Stimulated activated CD4-positive, alpha-beta T cell treated with anti-CD3 and anti-CD28 coated beads, Interleukin-2, amount 100 ng/mL, for 4 hours (primary cell): ENCODE measurements at regions not wholly inside any gene's neighbourhood (a gene's known extent, or its start where the extent isn't known, plus 50 kb on each side); places are given as distances from the start of the nearest gene placed in this dataset.
"Not testable (repeated sequence)": the region's sequence is repeated elsewhere in the genome, so short reads cannot be mapped to it uniquely, and the experiment has no call there.

Experiments
- DNase-seq: peaks from one replicate; pipeline ENCODE4 v3.0.0-alpha.2; 2020; ENCODE audit warnings: low read depth

GRCh38 chr12:68479896-68480291 lies 130.8 kb upstream of the RAP1B start:
- no peak for DNase-seq

DNA sequence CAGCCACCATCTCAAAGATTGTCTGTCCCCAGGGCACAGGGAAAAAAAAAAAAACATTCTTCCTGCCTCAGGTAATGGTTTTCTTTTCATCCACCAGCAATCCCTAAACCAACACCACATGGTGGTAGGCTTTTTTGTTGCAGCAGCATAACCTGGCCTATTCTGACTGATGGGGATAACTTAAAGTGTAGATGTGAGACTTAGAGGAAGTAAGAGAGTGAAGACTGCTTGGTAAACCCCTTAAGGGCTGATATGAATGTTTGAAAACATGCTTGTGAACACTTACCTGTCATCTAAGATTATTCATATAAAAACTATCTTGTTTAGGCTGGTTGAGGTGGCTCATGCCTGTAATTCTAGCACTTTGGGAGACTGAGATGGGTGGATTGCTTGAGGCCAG lies 130.2 kb upstream of the RAP1B start:
- no peak for DNase-seq

DNA sequence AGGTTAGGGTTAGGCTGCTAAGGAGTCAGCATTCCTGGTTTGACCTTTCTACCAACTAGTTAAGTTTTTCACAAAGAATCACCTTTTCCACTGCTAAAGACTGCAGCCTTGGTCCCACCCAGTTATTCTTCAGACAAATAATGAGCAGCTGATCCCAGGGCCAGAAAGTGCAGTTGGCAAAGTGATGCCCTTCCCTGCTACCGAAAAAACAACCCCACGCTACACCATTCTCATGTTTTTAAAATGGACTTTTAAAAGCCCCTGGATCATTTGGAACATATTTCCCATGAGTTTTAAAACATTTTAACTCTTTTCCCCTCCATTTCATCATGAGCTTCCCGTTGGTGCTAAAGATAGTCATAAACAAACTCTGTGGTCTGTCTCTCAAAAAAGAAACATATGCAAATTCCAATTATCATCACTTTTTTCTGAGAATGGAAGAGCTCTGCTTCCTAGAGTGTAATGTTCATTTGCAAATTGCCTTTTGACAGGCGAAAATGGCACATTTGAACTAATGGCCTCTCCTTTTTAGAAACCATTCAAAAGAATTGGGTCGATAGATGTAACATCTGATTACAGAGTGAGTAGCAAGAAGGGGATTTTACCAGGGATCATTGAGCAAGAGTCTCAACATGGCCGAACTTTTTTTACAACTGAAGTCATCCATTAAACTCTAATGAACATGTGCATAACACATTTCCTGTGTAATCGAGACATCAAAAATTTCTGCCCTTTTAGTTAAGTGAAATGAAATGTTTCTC lies 129.3 kb upstream of the RAP1B start:
- no peak for DNase-seq

- no peak for DNase-seq
Measured at GRCh38 chr12:68482014-68482413, 128.7 kb upstream of the RAP1B start.

DNA sequence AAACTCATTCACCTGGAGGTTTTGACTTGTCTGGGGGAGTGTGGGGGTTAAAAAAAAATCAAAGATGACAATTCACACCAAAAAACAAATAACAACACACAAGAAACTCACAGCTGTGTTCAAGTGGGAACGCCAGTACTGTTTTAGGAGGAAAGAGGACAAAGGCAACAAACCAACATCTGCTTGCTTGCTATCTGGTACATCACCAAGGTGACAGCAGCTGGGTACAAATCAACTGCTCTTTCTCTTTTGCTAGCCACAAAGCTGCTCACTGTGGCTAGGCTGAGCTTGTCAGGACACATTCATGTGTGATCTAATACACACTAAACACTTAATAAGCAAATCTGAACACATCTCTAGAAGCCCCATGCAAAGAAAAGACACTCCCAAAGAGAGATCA lies 128.0 kb upstream of the RAP1B start:
- no peak for DNase-seq

GRCh38 chr12:68483592-68484383 lies 126.9 kb upstream of the RAP1B start:
- DNase-seq, result no peak

DNA sequence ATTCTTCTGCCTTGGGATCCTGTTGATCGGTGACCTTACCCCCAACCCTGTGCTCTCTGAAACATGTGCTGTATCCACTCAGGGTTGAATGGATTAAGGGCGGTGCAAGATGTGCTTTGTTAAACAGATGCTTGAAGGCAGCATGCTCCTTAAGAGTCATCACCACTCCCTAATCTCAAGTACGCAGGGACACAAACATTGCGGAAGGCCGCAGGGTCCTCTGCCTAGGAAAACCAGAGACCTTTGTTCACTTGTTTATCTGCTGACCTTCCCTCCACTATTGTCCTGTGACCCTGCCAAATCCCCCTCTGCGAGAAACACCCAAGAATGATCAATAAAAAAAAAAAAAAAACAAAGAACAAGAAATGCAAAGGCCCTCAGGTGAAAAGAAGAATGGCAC lies 126.1 kb upstream of the RAP1B start:
- not testable (repeated sequence) for DNase-seq

GRCh38 chr12:68486449-68486848 lies 124.2 kb upstream of the RAP1B start:
- DNase-seq, result not testable (repeated sequence)

DNA sequence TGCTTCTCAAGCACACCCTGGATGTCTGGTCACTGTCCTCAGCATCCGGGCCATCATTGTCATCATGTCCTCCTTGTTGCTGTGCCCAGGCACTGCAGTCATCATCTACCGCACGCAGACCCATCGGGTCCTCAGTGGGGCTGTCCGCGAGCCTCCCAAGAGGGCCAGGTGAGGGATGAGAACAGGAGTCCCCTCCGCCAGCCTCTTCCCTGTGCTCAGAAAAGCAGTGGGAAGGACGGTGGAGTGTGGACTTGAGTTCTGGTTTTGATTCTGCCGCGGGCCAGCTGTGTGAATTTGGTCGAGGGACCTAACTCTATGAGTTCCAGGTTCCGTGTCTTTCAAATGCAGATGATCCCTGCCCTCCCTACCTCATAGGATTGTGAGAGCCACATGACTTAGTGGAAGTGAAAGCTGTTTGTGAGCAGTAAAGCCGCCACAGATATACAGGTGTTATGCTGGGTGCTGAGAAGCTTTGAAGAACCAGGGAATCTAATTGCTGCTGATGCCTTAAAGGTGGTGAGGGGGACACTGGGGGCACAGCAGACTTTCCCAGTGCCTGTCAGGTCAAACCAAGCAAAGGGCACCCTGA lies 122.9 kb upstream of the RAP1B start:
- no peak for DNase-seq

GRCh38 chr12:68489273-68489672 lies 121.4 kb upstream of the RAP1B start:
- no peak for DNase-seq

GRCh38 chr12:68490476-68490875 lies 120.2 kb upstream of the RAP1B start:
- DNase-seq, result no peak

DNA sequence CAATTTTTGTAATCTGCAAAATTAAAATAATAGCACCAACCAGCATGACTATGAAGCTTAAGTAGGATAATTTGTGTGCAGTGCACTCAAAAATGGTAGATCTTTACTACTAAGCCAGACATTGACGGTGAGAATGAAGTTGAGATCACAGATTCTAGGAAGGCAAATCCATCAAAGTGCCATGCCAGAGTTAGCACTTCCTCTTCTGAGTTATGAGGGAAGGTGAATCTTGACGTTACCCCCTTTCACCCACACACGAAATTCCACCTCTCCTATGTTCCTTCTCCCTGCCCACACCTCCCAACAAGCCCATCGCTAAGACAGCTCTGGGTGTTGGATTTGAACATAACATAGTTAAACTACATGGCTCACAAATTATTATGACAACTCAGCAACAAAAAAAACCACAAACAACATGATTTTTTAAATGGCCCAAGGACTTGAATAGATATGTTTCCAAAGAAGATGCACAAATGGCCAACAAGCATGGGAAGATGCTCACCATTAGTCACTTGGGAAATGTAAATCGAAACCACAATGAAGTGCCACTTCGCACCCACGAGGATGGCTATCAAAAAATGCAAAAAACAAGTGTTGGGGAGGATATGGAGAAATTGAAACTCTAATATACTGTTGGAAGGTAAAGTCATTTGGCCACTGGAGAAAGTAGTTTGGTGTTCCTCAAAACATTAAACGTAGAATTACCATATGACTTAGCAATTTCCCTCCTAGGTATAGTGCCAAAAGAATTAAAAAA lies 119.3 kb upstream of the RAP1B start:
- DNase-seq, result no peak

GRCh38 chr12:68495336-68496070 lies 115.2 kb upstream of the RAP1B start:
- no peak for DNase-seq

DNA sequence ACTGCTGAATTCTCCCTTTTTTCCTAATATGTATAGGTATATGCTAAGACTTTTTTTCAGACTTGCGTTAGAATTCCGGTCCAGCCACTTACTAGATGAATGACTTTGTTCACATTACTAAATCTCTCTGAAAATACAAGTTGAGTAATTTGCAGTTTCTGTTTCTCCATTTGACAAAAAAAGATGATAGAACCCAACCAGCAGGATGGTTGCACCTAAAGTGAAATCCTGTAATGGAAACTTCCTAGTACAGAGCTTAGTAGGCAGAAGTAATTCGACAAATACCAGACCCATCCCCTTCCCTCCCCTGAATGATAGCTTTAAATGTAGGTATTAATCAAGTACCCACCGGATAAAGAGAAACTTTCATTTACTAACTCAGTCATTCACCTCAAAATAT lies 113.6 kb upstream of the RAP1B start:
- DNase-seq, result no peak

DNA sequence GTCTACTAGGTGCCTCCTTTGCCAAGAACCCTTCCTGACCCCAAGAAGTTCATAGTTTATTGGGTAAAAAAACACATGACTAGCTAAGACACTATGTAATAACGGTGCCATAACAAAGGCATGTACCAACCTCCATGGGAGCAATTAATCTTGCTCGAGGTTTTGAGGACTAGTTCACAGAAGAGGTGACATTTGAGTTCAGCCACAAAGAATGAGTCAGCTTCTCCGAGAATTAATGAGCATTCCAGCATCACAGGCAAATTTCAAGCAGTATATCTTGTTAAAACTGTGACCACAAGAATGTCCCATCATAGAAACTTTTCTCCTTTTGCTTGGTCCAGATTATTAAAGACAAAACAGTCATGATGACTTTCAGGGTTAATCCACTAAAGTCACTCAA lies 113.0 kb upstream of the RAP1B start:
- no peak for DNase-seq

DNA sequence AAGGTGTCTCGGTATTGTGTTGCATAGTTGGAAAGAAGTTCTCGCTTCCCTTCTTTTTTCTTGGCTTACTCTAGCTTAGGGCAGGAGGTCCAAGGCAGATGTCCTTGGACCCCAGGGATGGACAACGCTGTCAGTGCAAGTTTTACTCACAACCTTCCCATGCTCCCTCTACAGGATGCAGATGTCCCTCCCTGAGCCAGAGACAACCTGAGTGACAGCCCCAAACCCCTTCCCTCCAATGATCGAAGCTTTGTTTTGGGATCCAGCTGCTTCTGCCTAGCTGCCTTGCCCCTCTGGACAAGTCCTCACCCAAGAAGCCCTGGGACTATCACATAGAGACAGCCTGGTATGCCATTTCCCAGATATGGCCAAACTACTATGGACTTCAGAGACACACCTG lies 112.0 kb upstream of the RAP1B start:
- DNase-seq, result no peak

GRCh38 chr12:68499616-68500015 lies 111.1 kb upstream of the RAP1B start:
- no peak for DNase-seq

- no peak for DNase-seq
Measured at GRCh38 chr12:68501226-68501625, 109.5 kb upstream of the RAP1B start.

GRCh38 chr12:68505970-68506369 lies 104.7 kb upstream of the RAP1B start:
- no peak for DNase-seq

- no peak for DNase-seq
Measured at GRCh38 chr12:68506619-68507018, 104.1 kb upstream of the RAP1B start.

GRCh38 chr12:68507657-68508056 lies 103.0 kb upstream of the RAP1B start:
- DNase-seq, result no peak

- DNase-seq, result no peak
Measured at GRCh38 chr12:68508576-68508975, 102.1 kb upstream of the RAP1B start.
